Pancreas (tissue), 10 donors: ENCODE measurements at regions not wholly inside any gene's neighbourhood (a gene's known extent, or its start where the extent isn't known, plus 50 kb on each side); places are given as distances from the start of the nearest gene placed in this dataset.

ENCODE experiments used
- ATAC-seq, 4 donors: fragments of 200-7000 bp; cut with Tn5 transposase; one replicate each; pipeline versions ENCODE4 v1.8.0 to v1.9.1; 2020; ENCODE audit warnings: mild to moderate bottlenecking in 4 of 4, moderate library complexity in 4 of 4
- DNase-seq, 6 donors: peaks; one replicate each; pipeline ENCODE4 v3.0.0-alpha.2; 2020
- FAIRE-seq: peaks from 2 replicates; lab custom pipeline; 2012; peaks lifted over from hg19 to GRCh38; lab: Jason Lieb, UNC
- H3K27ac ChIP-seq, 4 donors: fragments of 200-600 bp; sonication (generic); 1 replicate in 3 of 4; 2 replicates in 1 of 4; pipeline versions ENCODE4 v1.5.0 to v1.8.0; 2020
- H3K27me3 ChIP-seq, 4 donors: fragments of 200-600 bp; one replicate each; pipeline ENCODE4 v1.8.0; 2021
- H3K36me3 ChIP-seq, 3 donors: fragments of 200-600 bp; sonication (generic) in 1 of 3; one replicate each; pipeline versions ENCODE4 v1.5.0 to v1.8.0; 2020 to 2021
- H3K4me1 ChIP-seq, 3 donors: fragments of 200-600 bp; one replicate each; pipeline ENCODE4 v1.8.0; 2021
- H3K4me3 ChIP-seq, 4 donors: fragments of 200-600 bp; sonication (generic) in 2 of 4; one replicate each; pipeline versions ENCODE4 v1.5.0 to v1.8.0; 2020 to 2021
- H3K9me3 ChIP-seq, 4 donors: fragments of 200-600 bp; one replicate each; pipeline ENCODE4 v1.8.0; 2021
- CTCF ChIP-seq, 4 donors: fragments of 200-600 bp; sonication (generic) in 3 of 4; IDR thresholded peaks; one replicate each; pipeline versions ENCODE4 v1.5.0 to v1.8.0; 2021; ENCODE audit warnings: antibody characterized with exemption in 4 of 4
- WGBS, 2 donors: extraction: QIAGEN DNeasy Blood & Tissue Kit; methylation state at CpG; one replicate each; pipeline ENCODE4 v1.1.7; 2013; 5-methylcytosine and 5-hydroxymethylcytosine counted together
- intact Hi-C, 3 donors: fragments of 100-400 bp; cut with DNase I; formaldehyde crosslinking; loops; one replicate each; pipeline versions ENCODE4 v1.11.1 to v1.14.2; 2022
- donor health status: healthy with polysubstance abuse.
- donor health status: DM: no; HTN: no; CAD: no; lungs with moderate emphysema.
- donor health status: DM: no; HTN: no; CAD: no.
- donor health status: control.
- donor health status: control.
- donor health status: Bipolar disorder and iron deficiency.
- donor health status: DM: yes; HTN: yes; CAD: no.
- donor health status: DM: no; HTN: no; CAD: no.
- donor health status: DM: no; HTN: no; CAD: no.
- donor health status: DM: yes; HTN: yes; CAD: no.

- no peaks in the 10 kb centered on the region for H3K36me3 ChIP-seq
- no peaks in the 10 kb centered on the region for H3K9me3 ChIP-seq
- FAIRE-seq, result no peak
- intact Hi-C loops, result no loop called here
- H3K4me1 ChIP-seq, result no peaks in the 10 kb centered on the region
- no peaks in the 10 kb centered on the region for H3K27me3 ChIP-seq
- no peak for ATAC-seq
- H3K27ac ChIP-seq, result no peak overlapping the region
- H3K4me3 ChIP-seq, result no peak overlapping the region
- DNase-seq, result no peak
- no peak for TF ChIP-seq CTCF (IDR thresholded peaks at IDR 0.05)
Observed at GRCh38 chr2:59502981-59503380, 1050.5 kb downstream of the BCL11A start.

- H3K4me1 ChIP-seq, result no peaks in the 10 kb centered on the region
- no peak overlapping the region for H3K4me3 ChIP-seq
- DNase-seq (no peak), ATAC-seq (no peak), FAIRE-seq (no peak)
- intact Hi-C loops, result no loop called here
- H3K27ac ChIP-seq, result no peak overlapping the region
- WGBS, 2 donors, result 43 to 58% methylated on average over 2 of the region's 2 CpGs
- TF ChIP-seq CTCF (IDR thresholded peaks at IDR 0.05), result no peak
- H3K36me3 ChIP-seq, result no peaks in the 10 kb centered on the region
- H3K27me3 ChIP-seq, result no peaks in the 10 kb centered on the region
- H3K9me3 ChIP-seq, result no peaks in the 10 kb centered on the region
Observed at GRCh38 chr2:59490994-59491393, 1062.5 kb downstream of the BCL11A start.

- 74 to 75% methylated on average over 2 of the region's 2 CpGs for WGBS, 2 donors
- no peak for TF ChIP-seq CTCF (IDR thresholded peaks at IDR 0.05)
Observed at GRCh38 chr2:59490192-59490591, 1063.3 kb downstream of the BCL11A start.

GRCh38 chr2:59484673-59485072 lies 1068.8 kb downstream of the BCL11A start:
- intact Hi-C loops, result no loop called here
- no peak overlapping the region for H3K4me3 ChIP-seq
- FAIRE-seq (no peak), DNase-seq (no peak), ATAC-seq (no peak)
- H3K9me3 ChIP-seq, result no peaks in the 10 kb centered on the region
- no peaks in the 10 kb centered on the region for H3K4me1 ChIP-seq
- no peak for TF ChIP-seq CTCF (IDR thresholded peaks at IDR 0.05)
- peaks cover 0 to 3% (median 0%) of the 10 kb centered on the region in 4 donors for H3K27me3 ChIP-seq
- no peaks in the 10 kb centered on the region for H3K36me3 ChIP-seq
- 73 to 84% methylated on average over 3 of the region's 3 CpGs for WGBS, 2 donors
- no peak overlapping the region for H3K27ac ChIP-seq

More at GRCh38 chr2:59490192-59490591, 1063.3 kb downstream of the BCL11A start:
- ATAC-seq (no peak), FAIRE-seq (no peak), DNase-seq (no peak)
- Histone ChIP-seq H3K36me3 (no peaks in the 10 kb centered on the region), H3K27me3 (no peaks in the 10 kb centered on the region), H3K27ac (no peak overlapping the region), H3K4me3 (no peak overlapping the region), H3K9me3 (no peaks in the 10 kb centered on the region), H3K4me1 (no peaks in the 10 kb centered on the region)
- intact Hi-C loops, result no loop called here

GRCh38 chr2:59463426-59463825 lies 1090.0 kb downstream of the BCL11A start:
- intact Hi-C loops, result no loop called here

More at GRCh38 chr2:59463426-59463825, 1090.0 kb downstream of the BCL11A start:
- no peak overlapping the region for H3K27ac ChIP-seq
- no peaks in the 10 kb centered on the region for H3K36me3 ChIP-seq
- no peaks in the 10 kb centered on the region for H3K9me3 ChIP-seq
- H3K27me3 ChIP-seq, result no peaks in the 10 kb centered on the region
- no peak for TF ChIP-seq CTCF (IDR thresholded peaks at IDR 0.05)
- 76% methylated on average over 4 of the region's 4 CpGs for WGBS, 2 donors
- no peak for FAIRE-seq
- H3K4me1 ChIP-seq, result peaks cover 0 to 4% (median 0%) of the 10 kb centered on the region in 3 donors
- DNase-seq, result no peak
- no peak for ATAC-seq
- H3K4me3 ChIP-seq, result no peak overlapping the region
